ENCODE measurements at regions not wholly inside any gene's neighbourhood (a gene's known extent, or its start where the extent isn't known, plus 50 kb on each side); places are given as distances from the start of the nearest gene placed in this dataset.

GRCh38 chr2:149650006-149650405 is 62.4 kb upstream of the MMADHC start:
- TF ChIP-seq CTCF (IDR thresholded peaks at IDR 0.05) (no peak), POLR2A (IDR thresholded peaks at IDR 0.05) (no peak)
